MM.1S (cell line): ENCODE measurements at regions not wholly inside any gene's neighbourhood (a gene's known extent, or its start where the extent isn't known, plus 50 kb on each side); places are given as distances from the start of the nearest gene placed in this dataset.

Experiments
- DNase-seq: peaks from one replicate; pipeline ENCODE4 v3.0.0-alpha.2; 2015
- H2AFZ ChIP-seq: fragments of 300-600 bp; sonication (generic); 2 replicates; pipeline ENCODE4 v1.6.0; 2016; ENCODE audit warnings: antibody characterized with exemption, low read length
- H3F3A ChIP-seq: fragments of 300-600 bp; sonication (generic); 2 replicates; pipeline ENCODE4 v1.6.1; 2016; ENCODE audit warnings: mild to moderate bottlenecking, antibody characterized with exemption, low read length, moderate library complexity, mixed read lengths; ENCODE audit not compliant: insufficient read depth
- H3K27ac ChIP-seq: fragments of 300-600 bp; sonication (generic); 2 replicates; pipeline ENCODE4 v1.5.1; 2016; ENCODE audit warnings: mild to moderate bottlenecking, low read length
- H3K27me3 ChIP-seq: fragments of 300-600 bp; sonication (generic); replicated peaks from 2 replicates; pipeline ENCODE4 v1.6.0; 2016; ENCODE audit warnings: low read length; ENCODE audit not compliant: insufficient read depth
- H3K36me3 ChIP-seq: fragments of 300-600 bp; sonication (generic); replicated peaks from 2 replicates; pipeline ENCODE4 v1.6.1; 2016; ENCODE audit warnings: mild to moderate bottlenecking, low read length, mixed read lengths; ENCODE audit not compliant: insufficient read depth
- H3K4me1 ChIP-seq: fragments of 300-600 bp; sonication (generic); 2 replicates; pipeline ENCODE4 v1.6.1; 2016; ENCODE audit warnings: low read length, mixed read lengths
- H3K4me2 ChIP-seq: fragments of 300-600 bp; sonication (generic); 2 replicates; pipeline ENCODE4 v1.6.0; 2016; ENCODE audit warnings: low read depth, low read length
- H3K4me3 ChIP-seq: fragments of 300-600 bp; sonication (generic); 2 replicates; pipeline ENCODE4 v1.5.1; 2016; ENCODE audit warnings: low read length, mixed read lengths
- H3K79me2 ChIP-seq: fragments of 300-600 bp; sonication (generic); 2 replicates; pipeline ENCODE4 v1.6.1; 2016; ENCODE audit warnings: mixed run types, low read length, mixed read lengths
- H3K9ac ChIP-seq: fragments of 300-600 bp; sonication (generic); 2 replicates; pipeline ENCODE4 v1.6.1; 2016; ENCODE audit warnings: low read length, mixed read lengths
- H3K9me2 ChIP-seq: fragments of 300-600 bp; sonication (generic); replicated peaks from 2 replicates; pipeline ENCODE4 v1.6.1; 2016; ENCODE audit warnings: mild to moderate bottlenecking, low read length, mixed read lengths; ENCODE audit not compliant: insufficient read depth
- H3K9me3 ChIP-seq: fragments of 300-600 bp; sonication (generic); replicated peaks from 2 replicates; pipeline ENCODE4 v1.6.1; 2016; ENCODE audit warnings: mild to moderate bottlenecking, low read length, mixed read lengths; ENCODE audit not compliant: insufficient read depth
- H4K20me1 ChIP-seq: fragments of 300-600 bp; sonication (generic); 2 replicates; pipeline ENCODE4 v1.6.1; 2016; ENCODE audit warnings: mild to moderate bottlenecking, low read length, moderate library complexity, mixed read lengths; ENCODE audit not compliant: insufficient read depth
- EZH2 ChIP-seq: fragments of 300-600 bp; sonication (generic); optimal IDR thresholded peaks from 2 replicates; pipeline ENCODE3; 2017; ENCODE audit warnings: low read depth, mild to moderate bottlenecking, antibody characterized with exemption, low read length, mixed read lengths
- EZH2phosphoT487 ChIP-seq: fragments of 300-600 bp; sonication (generic); IDR thresholded peaks from 2 replicates; pipeline ENCODE4 v1.6.1; 2018; ENCODE audit warnings: antibody characterized with exemption, low read length
- TF ChIP-seq, protein P1 (sequence below): fragments of 300-600 bp; sonication (generic); IDR thresholded peaks from 2 replicates; pipeline ENCODE4 v1.5.1; 2016; ENCODE audit warnings: antibody characterized with exemption, low read length, mixed read lengths

DNA sequence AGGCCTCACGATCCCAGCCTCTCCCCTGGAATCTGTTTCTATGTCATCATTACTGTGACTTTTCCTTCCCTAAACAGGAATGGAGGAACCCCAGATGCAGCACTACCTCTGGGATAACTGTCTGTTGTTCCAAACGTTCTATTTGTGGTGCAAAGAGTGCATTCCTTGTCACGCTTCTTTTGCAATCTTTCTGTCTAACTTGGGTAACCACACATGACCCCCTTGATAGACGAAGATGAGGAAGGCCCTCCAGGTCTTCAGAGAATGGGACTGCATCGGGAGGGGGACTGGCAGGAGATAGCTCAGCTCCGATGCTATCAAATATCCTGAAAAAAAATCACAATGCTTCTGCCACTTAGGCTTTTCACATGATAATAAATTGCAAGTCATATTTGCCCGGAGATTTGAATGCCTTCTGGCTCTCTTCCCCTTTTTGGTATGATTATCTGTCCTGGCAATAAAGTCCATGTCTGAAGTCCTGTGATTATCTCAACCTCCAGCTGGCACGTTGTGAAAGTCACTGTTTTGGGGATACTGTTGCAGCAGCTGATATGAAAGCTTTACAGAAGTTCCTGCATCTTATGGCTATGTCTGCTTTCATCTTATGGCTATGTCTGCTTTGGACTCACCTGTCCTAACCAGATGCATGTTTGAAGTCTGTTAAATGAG, 148.7 kb upstream of the LMO4 start:
- TF ChIP-seq EZH2phosphoT487 (no peak), EZH2 (no peak)
- Histone ChIP-seq H3K9ac (no peak overlapping the region), H2AFZ (no peak overlapping the region), H3K79me2 (no peaks in the 10 kb centered on the region), H3K4me2 (no peak overlapping the region), H3K27ac (no peak overlapping the region), H4K20me1 (no peaks in the 10 kb centered on the region), H3K9me3 (no peaks in the 10 kb centered on the region), H3F3A (no peaks in the 10 kb centered on the region), H3K9me2 (no peaks in the 10 kb centered on the region), H3K4me3 (no peak overlapping the region), H3K4me1 (no peaks in the 10 kb centered on the region), H3K36me3 (no peaks in the 10 kb centered on the region), H3K27me3 (no peaks in the 10 kb centered on the region)
- no peak for DNase-seq

DNA sequence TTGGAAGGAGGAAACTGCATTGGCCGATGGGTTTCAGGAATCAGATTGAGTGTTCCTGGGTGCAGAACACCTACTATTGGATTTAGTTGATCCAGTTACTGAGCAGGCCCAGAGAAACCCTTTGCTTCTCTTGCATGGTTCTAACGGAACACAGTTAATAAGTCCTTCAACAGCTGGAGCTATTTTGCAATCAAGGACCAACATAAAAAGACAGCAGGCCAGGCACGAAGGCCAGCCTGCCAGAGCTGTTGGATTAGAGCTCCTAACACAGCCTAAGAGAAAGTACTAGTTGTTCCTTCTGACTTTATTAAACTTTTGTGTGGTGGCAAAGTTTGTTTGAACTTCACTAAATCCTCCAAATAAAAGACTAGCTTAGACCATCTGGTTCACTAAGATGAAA, 148.0 kb upstream of the LMO4 start:
- Histone ChIP-seq H3K4me1 (no peaks in the 10 kb centered on the region), H3K79me2 (no peaks in the 10 kb centered on the region), H4K20me1 (no peaks in the 10 kb centered on the region), H3K27ac (no peak overlapping the region), H3K9me2 (no peaks in the 10 kb centered on the region), H3F3A (no peaks in the 10 kb centered on the region), H3K27me3 (no peaks in the 10 kb centered on the region), H3K4me3 (no peak overlapping the region), H3K4me2 (no peak overlapping the region), H3K9me3 (no peaks in the 10 kb centered on the region), H2AFZ (no peak overlapping the region), H3K36me3 (no peaks in the 10 kb centered on the region), H3K9ac (no peak overlapping the region)
- TF ChIP-seq, protein P1, sequence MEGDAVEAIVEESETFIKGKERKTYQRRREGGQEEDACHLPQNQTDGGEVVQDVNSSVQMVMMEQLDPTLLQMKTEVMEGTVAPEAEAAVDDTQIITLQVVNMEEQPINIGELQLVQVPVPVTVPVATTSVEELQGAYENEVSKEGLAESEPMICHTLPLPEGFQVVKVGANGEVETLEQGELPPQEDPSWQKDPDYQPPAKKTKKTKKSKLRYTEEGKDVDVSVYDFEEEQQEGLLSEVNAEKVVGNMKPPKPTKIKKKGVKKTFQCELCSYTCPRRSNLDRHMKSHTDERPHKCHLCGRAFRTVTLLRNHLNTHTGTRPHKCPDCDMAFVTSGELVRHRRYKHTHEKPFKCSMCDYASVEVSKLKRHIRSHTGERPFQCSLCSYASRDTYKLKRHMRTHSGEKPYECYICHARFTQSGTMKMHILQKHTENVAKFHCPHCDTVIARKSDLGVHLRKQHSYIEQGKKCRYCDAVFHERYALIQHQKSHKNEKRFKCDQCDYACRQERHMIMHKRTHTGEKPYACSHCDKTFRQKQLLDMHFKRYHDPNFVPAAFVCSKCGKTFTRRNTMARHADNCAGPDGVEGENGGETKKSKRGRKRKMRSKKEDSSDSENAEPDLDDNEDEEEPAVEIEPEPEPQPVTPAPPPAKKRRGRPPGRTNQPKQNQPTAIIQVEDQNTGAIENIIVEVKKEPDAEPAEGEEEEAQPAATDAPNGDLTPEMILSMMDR, result no peak
- TF ChIP-seq EZH2phosphoT487 (no peak), EZH2 (no peak)
- DNase-seq, result no peak

DNA sequence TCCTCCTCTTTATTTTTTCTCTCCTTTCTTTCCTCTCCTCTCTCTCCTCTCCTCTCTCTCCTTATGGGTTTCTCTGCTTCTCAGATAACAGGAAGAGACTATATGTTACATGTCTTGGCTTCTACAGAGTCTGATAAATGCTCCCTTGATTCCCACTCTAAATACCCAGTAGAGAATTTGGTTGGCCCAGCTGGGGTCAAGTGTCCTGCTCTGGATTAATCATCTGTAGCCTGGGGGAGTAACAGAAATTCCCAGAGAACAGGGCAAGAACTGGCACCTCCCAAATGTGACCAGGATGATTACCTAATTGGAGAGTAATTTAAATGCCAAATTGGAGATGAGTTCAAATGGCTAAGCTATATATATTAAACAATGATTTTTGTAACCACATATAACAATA, 146.1 kb upstream of the LMO4 start:
- H3K9ac ChIP-seq, result no peak overlapping the region
- H3K4me1 ChIP-seq, result no peaks in the 10 kb centered on the region
- no peak overlapping the region for H3K27ac ChIP-seq
- no peaks in the 10 kb centered on the region for H3K36me3 ChIP-seq
- H4K20me1 ChIP-seq, result no peaks in the 10 kb centered on the region
- DNase-seq, result no peak
- H3K79me2 ChIP-seq, result no peaks in the 10 kb centered on the region
- H3K27me3 ChIP-seq, result no peaks in the 10 kb centered on the region
- H3K4me3 ChIP-seq, result no peak overlapping the region
- no peak overlapping the region for H3K4me2 ChIP-seq
- TF ChIP-seq, protein P1, result no peak
- no peak for TF ChIP-seq EZH2phosphoT487
- no peaks in the 10 kb centered on the region for H3F3A ChIP-seq
- no peaks in the 10 kb centered on the region for H3K9me3 ChIP-seq
- no peaks in the 10 kb centered on the region for H3K9me2 ChIP-seq
- H2AFZ ChIP-seq, result no peak overlapping the region

DNA sequence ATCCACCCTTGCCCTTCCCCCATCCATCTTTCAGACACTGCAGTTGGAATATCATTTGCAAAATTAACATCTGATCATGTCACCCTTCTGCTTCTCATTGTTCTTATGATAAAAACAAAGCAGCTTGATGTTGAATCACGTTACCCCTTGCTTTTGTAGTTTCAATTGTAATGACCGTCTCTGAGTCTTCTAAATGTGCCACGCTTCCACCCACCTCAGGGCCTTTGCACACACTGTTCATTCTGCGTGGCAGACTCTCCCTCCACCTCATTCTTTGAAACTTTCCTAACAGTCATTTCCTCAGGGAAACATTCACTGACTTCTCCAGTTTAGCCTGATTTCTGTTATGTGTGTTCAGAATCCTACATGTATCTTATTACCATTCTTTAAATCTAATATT, 143.6 kb upstream of the LMO4 start:
- TF ChIP-seq EZH2phosphoT487 (no peak), EZH2 (no peak)
- TF ChIP-seq, protein P1, result no peak
- H3K27me3 ChIP-seq, result no peaks in the 10 kb centered on the region
- H3K4me1 ChIP-seq, result no peaks in the 10 kb centered on the region
- no peak overlapping the region for H2AFZ ChIP-seq
- no peak overlapping the region for H3K27ac ChIP-seq
- no peaks in the 10 kb centered on the region for H3K9me2 ChIP-seq
- no peak overlapping the region for H3K4me3 ChIP-seq
- H3K9ac ChIP-seq, result no peak overlapping the region
- no peak for DNase-seq
- no peaks in the 10 kb centered on the region for H4K20me1 ChIP-seq
- no peaks in the 10 kb centered on the region for H3K79me2 ChIP-seq
- no peaks in the 10 kb centered on the region for H3K9me3 ChIP-seq
- H3F3A ChIP-seq, result no peaks in the 10 kb centered on the region
- no peak overlapping the region for H3K4me2 ChIP-seq
- no peaks in the 10 kb centered on the region for H3K36me3 ChIP-seq
